ENCODE measurements at regions not wholly inside any gene's neighbourhood (a gene's known extent, or its start where the extent isn't known, plus 50 kb on each side); places are given as distances from the start of the nearest gene placed in this dataset.

- DNase-seq = no peak
Observed at GRCh38 chr16:49910541-49911071, 54.7 kb upstream of the ZNF423 start.

GRCh38 chr16:49911430-49911829 is 55.5 kb upstream of the ZNF423 start:
- no peak for DNase-seq

GRCh38 chr16:49912721-49913120 is 56.8 kb upstream of the ZNF423 start:
- no peak for DNase-seq

GRCh38 chr16:49913720-49914119 is 57.8 kb upstream of the ZNF423 start:
- no peak for DNase-seq

- DNase-seq = no peak
Observed at GRCh38 chr16:49914657-49915056, 58.7 kb upstream of the ZNF423 start.

GRCh38 chr16:49918257-49918656 is 62.3 kb upstream of the ZNF423 start:
- no peak for DNase-seq

- DNase-seq = no peak
Observed at GRCh38 chr16:49919327-49919726, 63.4 kb upstream of the ZNF423 start.

GRCh38 chr16:49920397-49920796 is 64.5 kb upstream of the ZNF423 start:
- no peak for DNase-seq

- DNase-seq = no peak
Observed at GRCh38 chr16:49921106-49921505, 65.2 kb upstream of the ZNF423 start.

- peak; percentile 63 to 85 for DNase-seq
Observed at GRCh38 chr16:49921791-49922456, 66.0 kb upstream of the ZNF423 start.

- no peak for DNase-seq
Observed at GRCh38 chr16:49923411-49923810, 67.5 kb upstream of the ZNF423 start.

- DNase-seq = no peak
Observed at GRCh38 chr16:49924078-49924477, 68.2 kb upstream of the ZNF423 start.

GRCh38 chr16:49926941-49927340 is 71.0 kb upstream of the ZNF423 start:
- DNase-seq = no peak

- no peak for DNase-seq
Observed at GRCh38 chr16:49928176-49929041, 72.5 kb upstream of the ZNF423 start.

- no peak for DNase-seq
Observed at GRCh38 chr16:49929626-49930025, 73.7 kb upstream of the ZNF423 start.

- no peak for DNase-seq
Observed at GRCh38 chr16:49930841-49931240, 74.9 kb upstream of the ZNF423 start.

GRCh38 chr16:49931266-49931665 is 75.4 kb upstream of the ZNF423 start:
- DNase-seq = no peak

- DNase-seq = no peak
Observed at GRCh38 chr16:49931916-49932315, 76.0 kb upstream of the ZNF423 start.

- no peak for DNase-seq
Observed at GRCh38 chr16:49932434-49932833, 76.5 kb upstream of the ZNF423 start.

- no peak for DNase-seq
Observed at GRCh38 chr16:49932946-49933345, 77.0 kb upstream of the ZNF423 start.

- no peak for DNase-seq
Observed at GRCh38 chr16:49936791-49937190, 80.9 kb upstream of the ZNF423 start.

- no peak for DNase-seq
Observed at GRCh38 chr16:49937886-49938285, 82.0 kb upstream of the ZNF423 start.

GRCh38 chr16:49939495-49939894 is 83.6 kb upstream of the ZNF423 start:
- no peak for DNase-seq

Measured in NCI-H524 (cell line).